GM21825 (cell line): ENCODE measurements at regions not wholly inside any gene's neighbourhood (a gene's known extent, or its start where the extent isn't known, plus 50 kb on each side); places are given as distances from the start of the nearest gene placed in this dataset.

Source experiments
- ATAC-seq: cut with Tn5 transposase; IDR thresholded peaks from one replicate; pipeline ENCODE4 v1.9.1; 2021; ENCODE audit warnings: mild to moderate bottlenecking, moderate library complexity; ENCODE audit not compliant: unreplicated experiment

GRCh38 chr12:41983394-41983793 lies 161.3 kb downstream of the GXYLT1 start:
- no peak for ATAC-seq

DNA sequence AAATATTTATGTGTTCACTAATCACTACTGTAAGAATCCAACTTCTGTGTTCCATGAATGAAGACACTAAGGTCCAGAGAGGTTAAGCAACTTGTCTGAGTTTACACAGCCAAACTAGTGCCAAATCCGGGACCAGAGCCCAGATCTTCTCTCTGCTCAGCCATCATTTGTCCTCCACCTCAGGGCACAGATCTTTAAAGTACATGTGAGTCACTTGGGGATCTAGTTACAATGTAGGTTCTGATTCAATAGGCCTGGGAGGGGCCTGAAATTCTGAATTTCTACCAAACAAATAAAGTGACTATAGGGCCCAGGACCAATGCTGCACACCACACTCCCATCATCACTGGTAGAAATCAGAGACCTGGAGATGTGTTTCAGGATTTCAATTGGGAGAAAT lies 162.9 kb downstream of the GXYLT1 start:
- no peak for ATAC-seq

GRCh38 chr12:41981013-41981412 lies 163.7 kb downstream of the GXYLT1 start:
- no peak for ATAC-seq

DNA sequence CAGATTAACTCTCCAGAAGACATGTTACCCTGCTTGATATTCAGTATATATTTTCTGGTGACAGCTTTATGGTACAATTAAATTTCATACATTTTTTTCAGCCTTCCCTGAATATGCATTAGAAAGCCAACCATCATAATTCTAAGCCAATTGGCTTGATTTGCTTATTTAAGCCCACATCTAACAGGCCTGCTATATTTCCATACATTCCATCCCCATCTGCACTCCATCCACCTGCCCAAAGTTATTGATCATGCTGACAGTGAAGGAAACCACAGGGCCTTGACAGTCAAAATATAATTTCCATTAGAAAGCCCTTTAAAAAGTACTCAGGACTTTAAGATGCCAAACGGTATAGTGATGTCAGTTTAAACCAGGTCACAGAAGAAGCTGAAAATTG lies 164.3 kb downstream of the GXYLT1 start:
- ATAC-seq, result no peak

GRCh38 chr12:41979574-41979973 lies 165.1 kb downstream of the GXYLT1 start:
- ATAC-seq, result no peak

GRCh38 chr12:41972598-41972997 lies 172.1 kb downstream of the GXYLT1 start:
- no peak for ATAC-seq

DNA sequence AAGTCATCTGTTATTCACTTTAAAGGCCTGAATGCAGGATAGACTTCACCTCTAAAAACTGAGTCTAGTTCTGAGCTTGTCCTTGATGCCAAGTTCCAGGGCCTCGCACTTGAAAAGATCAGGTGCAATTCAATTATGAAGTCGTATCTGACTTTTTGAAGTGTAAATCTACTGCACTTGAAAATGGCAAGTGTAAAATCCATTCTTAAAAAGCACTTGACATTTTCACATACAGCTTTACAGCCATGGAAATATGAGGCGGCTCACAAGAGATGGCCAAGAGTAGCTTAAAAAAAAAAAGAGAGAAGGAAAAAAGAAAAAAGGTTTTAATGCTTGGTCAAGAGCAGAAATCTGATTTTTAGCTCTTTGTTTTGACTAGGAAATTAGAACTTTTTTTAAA lies 172.5 kb downstream of the GXYLT1 start:
- no peak for ATAC-seq

- no peak for ATAC-seq
Observed at GRCh38 chr12:41970744-41971143, 173.9 kb downstream of the GXYLT1 start.

GRCh38 chr12:41968599-41968998 lies 176.1 kb downstream of the GXYLT1 start:
- ATAC-seq, result no peak

DNA sequence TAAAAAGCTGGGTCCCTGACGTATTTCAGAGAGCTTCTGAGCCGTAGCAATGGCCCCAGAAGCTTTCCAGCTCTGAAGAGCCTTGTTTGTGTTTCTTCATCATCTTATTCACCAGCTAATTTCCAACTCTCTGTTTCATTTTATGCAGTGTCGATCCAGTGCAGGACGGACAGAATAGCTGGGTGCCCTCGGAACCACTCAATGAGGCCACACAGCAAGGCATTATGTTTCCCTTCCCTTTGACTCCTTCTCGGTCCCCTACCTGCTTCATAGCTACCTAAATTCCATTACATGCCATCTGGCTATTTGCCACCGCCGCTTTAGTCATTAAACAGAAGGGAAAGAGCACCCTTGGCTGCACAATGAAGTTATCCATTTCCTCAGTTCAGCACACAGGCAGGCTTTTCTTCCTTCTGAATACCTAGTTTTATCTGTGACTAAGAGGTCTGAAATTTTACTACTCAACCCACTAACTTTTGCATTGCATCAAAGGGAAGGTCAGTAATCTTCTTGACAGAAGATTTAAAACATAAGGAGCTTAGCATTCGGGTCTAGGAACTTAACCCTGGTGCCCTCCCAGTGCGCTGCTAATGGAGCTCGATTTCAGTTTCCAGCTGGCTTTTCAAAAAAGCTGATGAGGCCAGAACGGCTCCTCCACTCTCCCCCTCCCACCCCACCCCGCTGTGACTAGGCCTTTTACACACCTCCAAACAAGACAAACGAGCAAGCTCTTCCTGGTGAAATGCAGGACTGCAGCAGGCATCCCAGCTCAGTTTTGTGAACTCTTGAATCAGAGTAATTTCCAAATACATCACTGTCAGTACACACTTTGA lies 176.8 kb downstream of the GXYLT1 start:
- no peak for ATAC-seq

- no peak for ATAC-seq
Observed at GRCh38 chr12:41966916-41967315, 177.8 kb downstream of the GXYLT1 start.

GRCh38 chr12:41966001-41966400 lies 178.7 kb downstream of the GXYLT1 start:
- no peak for ATAC-seq

DNA sequence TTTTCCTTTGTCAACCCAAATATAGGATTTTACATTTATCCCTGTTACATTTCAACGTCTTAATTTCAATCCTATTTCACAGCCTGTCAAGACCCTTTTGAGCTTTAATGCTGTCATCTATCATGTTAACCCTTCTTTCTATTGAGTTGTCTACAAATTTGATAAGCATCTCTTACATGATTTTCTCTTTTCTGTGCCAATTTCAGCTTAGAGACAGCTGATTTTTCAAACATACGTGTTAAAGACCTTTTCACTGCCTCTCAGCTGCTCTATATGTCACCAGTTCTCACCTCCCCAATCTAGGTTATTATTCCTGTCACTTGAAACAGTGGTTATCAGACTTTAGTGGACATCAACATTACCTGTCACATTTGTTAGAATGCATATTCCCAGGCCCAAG lies 181.3 kb downstream of the GXYLT1 start:
- ATAC-seq, result no peak

- ATAC-seq, result no peak
Observed at GRCh38 chr12:41962171-41962572, 182.5 kb downstream of the GXYLT1 start.

GRCh38 chr12:41959271-41959670 lies 185.4 kb downstream of the GXYLT1 start:
- no peak for ATAC-seq

- ATAC-seq, result no peak
Observed at GRCh38 chr12:41956353-41956752, 188.3 kb downstream of the GXYLT1 start.

- no peak for ATAC-seq
Observed at GRCh38 chr12:41950455-41950854, 194.2 kb downstream of the GXYLT1 start.

DNA sequence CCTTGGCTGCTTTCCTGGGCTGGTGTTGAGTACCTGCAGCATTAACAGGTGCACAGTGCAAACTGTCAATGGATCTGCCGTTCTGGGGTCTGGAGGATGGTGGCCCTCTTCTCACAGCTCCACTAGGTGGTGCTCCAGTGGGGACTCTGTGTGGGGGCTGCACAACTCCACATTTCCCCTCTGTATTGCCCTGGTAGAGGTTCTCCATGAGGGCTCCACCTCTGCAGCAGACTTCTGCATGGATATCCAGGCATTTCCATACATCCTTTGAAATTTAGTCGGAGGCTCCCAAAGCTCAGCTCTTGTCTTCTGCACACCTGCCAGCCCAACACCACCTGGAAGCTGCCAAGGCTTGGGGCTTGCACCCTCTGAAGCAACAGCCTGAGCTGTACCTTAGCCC lies 198.6 kb downstream of the GXYLT1 start:
- ATAC-seq, result no peak

DNA sequence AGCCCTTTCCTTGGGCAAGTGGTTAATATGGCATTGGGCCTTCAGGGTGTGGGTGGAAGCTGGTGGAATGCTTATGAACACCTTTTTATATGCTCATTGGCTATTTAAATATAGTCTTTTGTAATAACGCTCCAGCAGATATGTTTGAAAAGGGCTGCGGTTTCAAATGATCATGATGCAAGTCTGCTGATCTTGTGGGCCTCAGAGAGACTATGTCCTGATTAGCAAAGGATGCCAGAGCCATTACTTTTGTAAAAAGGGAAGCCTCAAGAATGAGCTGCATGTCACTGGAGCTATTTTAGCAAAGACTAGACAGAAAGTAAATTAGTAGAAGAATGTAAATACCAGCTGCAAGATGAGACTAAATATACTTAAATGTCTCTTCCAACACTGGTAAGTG lies 200.5 kb downstream of the GXYLT1 start:
- no peak for ATAC-seq

- no peak for ATAC-seq
Observed at GRCh38 chr12:41943671-41944070, 201.0 kb downstream of the GXYLT1 start.

GRCh38 chr12:41942354-41942753 lies 202.3 kb downstream of the GXYLT1 start:
- no peak for ATAC-seq

DNA sequence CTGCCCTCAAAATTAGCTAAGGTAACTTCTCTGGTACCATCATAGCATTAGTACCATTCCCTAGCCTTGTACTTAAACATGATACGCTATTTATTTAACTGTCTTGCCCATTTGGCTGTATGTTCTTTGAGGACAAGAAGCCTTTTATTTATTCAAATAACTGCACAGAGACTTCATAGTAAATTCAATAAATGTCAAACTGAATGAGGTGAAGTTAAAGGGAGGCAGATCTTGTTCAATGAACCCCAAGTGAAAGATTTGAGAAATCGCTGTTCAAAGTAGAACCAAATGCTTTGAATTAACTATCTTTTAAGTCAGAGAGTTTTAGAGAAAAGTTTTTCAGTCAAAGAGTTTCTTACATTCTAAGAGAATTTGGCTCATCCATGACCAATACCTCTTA lies 203.6 kb downstream of the GXYLT1 start:
- no peak for ATAC-seq

- ATAC-seq, result no peak
Observed at GRCh38 chr12:41940571-41940970, 204.1 kb downstream of the GXYLT1 start.
